Breast epithelium (tissue), 3 donors: ENCODE measurements at regions not wholly inside any gene's neighbourhood (a gene's known extent, or its start where the extent isn't known, plus 50 kb on each side); places are given as distances from the start of the nearest gene placed in this dataset.

Experiments
- POLR2A ChIP-seq: fragments of 450-650 bp; IDR thresholded peaks from one replicate; pipeline ENCODE4 v1.6.1; 2016; ENCODE audit warnings: antibody characterized with exemption, mild to moderate bottlenecking, moderate library complexity
- POLR2AphosphoS5 ChIP-seq, 3 donors: sonication (generic); formaldehyde crosslinking; IDR thresholded peaks; one replicate each; pipeline ENCODE4 v1.6.1; 2017; ENCODE audit warnings: antibody characterized with exemption in 3 of 3
- TF ChIP-seq, protein P1 (sequence below), 3 donors: fragments of 450-650 bp; IDR thresholded peaks; one replicate each; pipeline ENCODE4 v1.5.1; 2016 to 2017; ENCODE audit warnings: antibody characterized with exemption in 3 of 3, mild to moderate bottlenecking in 3 of 3, moderate library complexity in 3 of 3

DNA sequence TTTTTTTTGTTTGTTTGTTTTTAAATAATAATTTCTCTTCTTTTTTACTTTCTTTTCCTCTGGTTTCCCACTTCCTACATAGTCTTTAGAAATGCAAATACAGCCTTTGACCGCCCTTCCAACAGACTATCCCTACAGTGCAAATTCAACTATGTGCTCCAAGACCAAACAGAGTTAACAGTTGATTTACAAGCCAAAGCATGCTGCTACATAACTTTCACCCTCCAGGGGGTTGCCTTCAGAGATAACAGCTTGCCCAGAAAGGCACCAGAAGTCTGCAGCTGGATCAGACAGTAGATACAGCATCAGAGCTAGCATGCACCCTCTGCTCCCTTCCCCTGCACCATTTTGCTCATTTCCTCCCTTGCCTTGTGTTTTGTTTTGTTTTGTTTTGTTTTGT, 539.0 kb downstream of the ZWINT start:
- TF ChIP-seq, protein P1, sequence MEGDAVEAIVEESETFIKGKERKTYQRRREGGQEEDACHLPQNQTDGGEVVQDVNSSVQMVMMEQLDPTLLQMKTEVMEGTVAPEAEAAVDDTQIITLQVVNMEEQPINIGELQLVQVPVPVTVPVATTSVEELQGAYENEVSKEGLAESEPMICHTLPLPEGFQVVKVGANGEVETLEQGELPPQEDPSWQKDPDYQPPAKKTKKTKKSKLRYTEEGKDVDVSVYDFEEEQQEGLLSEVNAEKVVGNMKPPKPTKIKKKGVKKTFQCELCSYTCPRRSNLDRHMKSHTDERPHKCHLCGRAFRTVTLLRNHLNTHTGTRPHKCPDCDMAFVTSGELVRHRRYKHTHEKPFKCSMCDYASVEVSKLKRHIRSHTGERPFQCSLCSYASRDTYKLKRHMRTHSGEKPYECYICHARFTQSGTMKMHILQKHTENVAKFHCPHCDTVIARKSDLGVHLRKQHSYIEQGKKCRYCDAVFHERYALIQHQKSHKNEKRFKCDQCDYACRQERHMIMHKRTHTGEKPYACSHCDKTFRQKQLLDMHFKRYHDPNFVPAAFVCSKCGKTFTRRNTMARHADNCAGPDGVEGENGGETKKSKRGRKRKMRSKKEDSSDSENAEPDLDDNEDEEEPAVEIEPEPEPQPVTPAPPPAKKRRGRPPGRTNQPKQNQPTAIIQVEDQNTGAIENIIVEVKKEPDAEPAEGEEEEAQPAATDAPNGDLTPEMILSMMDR (IDR thresholded peaks at IDR 0.05) = no peak
- no peak for TF ChIP-seq POLR2A
- no peak for TF ChIP-seq POLR2AphosphoS5 (IDR thresholded peaks at IDR 0.05)
